Endothelial cell (in vitro differentiated cells): ENCODE measurements at regions not wholly inside any gene's neighbourhood (a gene's known extent, or its start where the extent isn't known, plus 50 kb on each side); places are given as distances from the start of the nearest gene placed in this dataset.
"Not testable (repeated sequence)": the region's sequence is repeated elsewhere in the genome, so short reads cannot be mapped to it uniquely, and the experiment has no call there.

Experiments used
- DNase-seq: peaks from one replicate; pipeline ENCODE4 v3.0.0; 2021; ENCODE audit warnings: low spot score
- H3K27ac Mint-ChIP-seq: one replicate; pipeline ENCODE4 v1.8.0; 2021; ENCODE audit warnings: mixed read lengths, inconsistent platforms; ENCODE audit not compliant: unreplicated experiment
- H3K27me3 Mint-ChIP-seq: one replicate; pipeline ENCODE4 v1.8.0; 2021; ENCODE audit warnings: mild to moderate bottlenecking, moderate library complexity, mixed read lengths, inconsistent platforms; ENCODE audit not compliant: unreplicated experiment
- H3K36me3 Mint-ChIP-seq: one replicate; pipeline ENCODE4 v1.8.0; 2021; ENCODE audit warnings: mild to moderate bottlenecking, low read depth, mixed read lengths, inconsistent platforms; ENCODE audit not compliant: unreplicated experiment
- H3K4me1 Mint-ChIP-seq: one replicate; pipeline ENCODE4 v1.8.0; 2021; ENCODE audit warnings: mild to moderate bottlenecking, mixed read lengths, inconsistent platforms; ENCODE audit not compliant: unreplicated experiment
- H3K4me3 Mint-ChIP-seq: one replicate; pipeline ENCODE4 v1.8.0; 2021; ENCODE audit warnings: mild to moderate bottlenecking, mixed read lengths, inconsistent platforms; ENCODE audit not compliant: unreplicated experiment
- H3K9me3 Mint-ChIP-seq: one replicate; pipeline ENCODE4 v1.8.0; 2021; ENCODE audit warnings: mixed read lengths, inconsistent platforms; ENCODE audit not compliant: unreplicated experiment
- CTCF ChIP-seq: fragments of 200-600 bp; sonication (generic); IDR thresholded peaks from one replicate; pipeline ENCODE4 v1.5.0; 2021; ENCODE audit warnings: antibody characterized with exemption; ENCODE audit not compliant: unreplicated experiment

GRCh38 chr15:20002560-20002959 is 539.0 kb downstream of the GOLGA6L6 start:
- not testable (repeated sequence) for H3K4me3 Mint-ChIP-seq, H3K4me1 Mint-ChIP-seq, H3K36me3 Mint-ChIP-seq, DNase-seq, H3K27ac Mint-ChIP-seq, H3K9me3 Mint-ChIP-seq, H3K27me3 Mint-ChIP-seq

GRCh38 chr15:19996574-19997194 is 544.9 kb downstream of the GOLGA6L6 start:
- not testable (repeated sequence) for H3K9me3 Mint-ChIP-seq, H3K27ac Mint-ChIP-seq, H3K27me3 Mint-ChIP-seq, DNase-seq, H3K4me3 Mint-ChIP-seq, H3K36me3 Mint-ChIP-seq, H3K4me1 Mint-ChIP-seq

DNA sequence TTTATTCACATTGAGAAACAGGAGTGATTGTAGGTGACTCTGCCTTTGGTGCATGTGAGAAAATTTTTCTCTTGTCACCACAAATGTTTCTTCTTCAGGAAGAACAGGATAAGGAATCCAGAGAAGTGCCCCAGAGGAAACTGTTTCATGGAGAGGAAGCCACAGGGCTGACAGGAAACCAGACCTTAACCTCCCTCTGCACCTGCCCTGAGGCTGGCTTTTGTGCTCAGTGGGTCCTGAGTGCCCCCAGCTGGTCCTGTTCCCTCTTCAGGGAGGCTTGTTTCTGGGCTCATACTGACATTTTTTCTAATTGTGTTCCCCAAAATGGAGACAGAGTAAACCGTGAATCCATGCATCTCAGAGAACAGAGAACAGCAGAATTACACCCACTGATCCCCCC is 546.3 kb downstream of the GOLGA6L6 start:
- not testable (repeated sequence) for H3K4me3 Mint-ChIP-seq, H3K27me3 Mint-ChIP-seq, H3K4me1 Mint-ChIP-seq, H3K9me3 Mint-ChIP-seq, H3K36me3 Mint-ChIP-seq, DNase-seq, H3K27ac Mint-ChIP-seq

DNA sequence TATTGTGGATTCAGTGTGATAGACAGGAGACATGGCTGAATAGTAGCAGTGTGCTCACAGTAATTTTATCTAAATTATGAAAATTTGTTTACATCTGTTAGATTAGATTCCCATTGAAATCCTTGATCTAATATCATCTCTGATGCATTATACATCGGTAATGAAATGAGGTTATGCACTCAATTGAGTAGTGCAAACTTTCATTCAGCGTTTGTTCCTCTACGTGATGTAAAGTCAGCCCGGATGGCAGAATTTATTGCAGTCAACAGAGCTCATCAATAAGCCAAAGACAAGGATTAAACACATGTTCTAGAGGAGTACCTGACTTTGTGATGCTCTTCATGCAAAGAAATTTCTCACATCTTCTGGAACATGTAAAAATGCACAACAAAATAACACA is 549.2 kb downstream of the GOLGA6L6 start:
- Mint-ChIP-seq H3K36me3 (no peaks in the 10 kb centered on the region), H3K27me3 (no peaks in the 10 kb centered on the region), H3K27ac (no peak overlapping the region), H3K4me3 (no peak overlapping the region), H3K4me1 (no peaks in the 10 kb centered on the region), H3K9me3 (peaks cover 21% of the 10 kb centered on the region)
- no peak for DNase-seq
- TF ChIP-seq CTCF: no peak

DNA sequence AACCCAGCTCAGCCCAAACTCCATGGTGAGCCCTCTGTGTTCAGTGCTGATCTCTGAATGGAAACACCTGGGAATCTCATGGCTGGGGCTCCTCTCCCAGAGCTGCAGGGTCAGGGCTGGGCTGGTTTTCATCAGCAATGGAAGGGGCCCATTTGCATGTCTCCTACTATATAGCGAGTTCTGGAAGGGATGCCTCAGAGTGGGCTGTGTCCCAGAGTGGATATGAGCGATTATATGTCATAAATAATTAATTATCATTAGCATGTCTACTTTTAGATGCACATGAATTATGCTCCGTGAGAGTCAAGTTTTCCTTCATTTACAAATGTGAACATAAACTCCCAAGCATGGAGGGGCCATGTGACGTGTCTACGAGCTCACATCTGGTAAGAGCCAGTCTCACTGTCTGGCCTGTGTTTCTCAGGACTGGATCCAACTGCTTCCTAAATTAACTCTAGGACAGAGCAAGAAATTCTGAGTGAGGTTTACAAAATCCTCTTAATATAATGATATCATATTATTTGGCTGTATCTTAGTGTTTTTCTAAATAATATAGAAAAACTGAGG is 553.4 kb downstream of the GOLGA6L6 start:
- no peak for TF ChIP-seq CTCF
- Mint-ChIP-seq H3K9me3 (peaks cover 32% of the 10 kb centered on the region), H3K27ac (no peak overlapping the region), H3K4me1 (no peaks in the 10 kb centered on the region), H3K4me3 (no peak overlapping the region), H3K36me3 (no peaks in the 10 kb centered on the region), H3K27me3 (no peaks in the 10 kb centered on the region)
- DNase-seq: no peak

GRCh38 chr15:19987389-19988048 is 554.1 kb downstream of the GOLGA6L6 start:
- H3K4me1 Mint-ChIP-seq: no peaks in the 10 kb centered on the region
- DNase-seq: no peak
- no peak overlapping the region for H3K4me3 Mint-ChIP-seq
- no peak for TF ChIP-seq CTCF
- H3K27me3 Mint-ChIP-seq: no peaks in the 10 kb centered on the region
- no peak overlapping the region for H3K27ac Mint-ChIP-seq
- peaks cover 34% of the 10 kb centered on the region for H3K9me3 Mint-ChIP-seq
- no peaks in the 10 kb centered on the region for H3K36me3 Mint-ChIP-seq
